HG02852 (cell line): ENCODE measurements at regions not wholly inside any gene's neighbourhood (a gene's known extent, or its start where the extent isn't known, plus 50 kb on each side); places are given as distances from the start of the nearest gene placed in this dataset.

Source experiments
- ATAC-seq: cut with Tn5 transposase; IDR thresholded peaks from one replicate; pipeline ENCODE4 v1.9.1; 2021; ENCODE audit warnings: mild to moderate bottlenecking, moderate library complexity; ENCODE audit not compliant: unreplicated experiment

DNA sequence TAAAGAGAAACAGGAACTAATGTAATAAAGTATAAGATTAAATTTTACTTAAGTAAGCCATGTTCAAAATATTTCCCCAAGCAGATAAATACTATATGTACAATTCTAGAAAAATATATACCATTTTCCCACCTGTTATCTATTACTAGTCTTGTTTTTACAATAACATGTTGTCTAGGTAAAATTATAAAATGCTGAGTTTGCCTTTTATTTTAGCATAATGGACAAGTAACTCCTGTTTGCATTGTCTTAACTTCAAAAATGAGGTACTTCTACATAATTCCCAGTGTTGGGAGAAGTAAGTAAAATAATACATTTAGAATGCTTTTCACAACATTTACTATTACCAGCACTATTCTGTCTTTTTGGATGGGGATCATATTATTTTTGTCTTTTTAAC lies 800.5 kb downstream of the SLITRK6 start:
- ATAC-seq: no peak

DNA sequence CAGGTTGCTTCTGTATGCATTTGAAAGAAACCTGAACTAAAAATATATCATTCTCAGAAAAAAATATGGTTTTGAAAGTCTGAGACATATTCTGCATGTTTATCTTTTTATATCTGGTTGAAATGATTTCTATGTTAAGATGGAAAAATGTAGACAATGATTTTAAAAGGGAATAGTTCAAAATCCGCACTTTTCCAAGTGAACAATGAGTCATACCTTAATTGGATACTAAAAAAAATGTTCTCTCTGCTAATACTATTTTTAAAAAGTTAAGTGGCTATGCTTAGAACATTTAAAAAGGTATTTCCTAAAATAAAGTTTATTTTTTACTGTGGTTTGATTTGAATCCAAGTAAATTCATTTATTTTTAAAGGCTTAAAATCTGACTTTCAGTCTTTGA lies 801.4 kb downstream of the SLITRK6 start:
- no peak for ATAC-seq

DNA sequence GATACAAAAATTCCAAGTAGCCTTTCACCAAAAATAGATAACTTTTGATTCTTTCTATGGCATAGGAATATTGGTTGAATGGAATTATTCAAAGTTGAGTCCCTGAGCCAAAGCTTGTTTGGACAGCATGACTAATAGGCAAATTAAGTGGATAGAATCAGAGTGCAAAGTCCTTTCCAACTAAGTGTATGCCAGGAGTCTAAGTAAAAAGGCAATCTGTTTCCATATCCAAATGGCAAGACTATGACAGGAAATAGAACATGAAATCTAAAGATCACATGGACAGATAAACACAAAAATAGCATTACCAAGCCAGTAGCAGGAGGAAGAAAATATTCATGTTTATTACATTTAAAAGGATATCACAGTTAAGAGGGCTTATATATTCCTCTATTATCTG lies 804.6 kb downstream of the SLITRK6 start:
- no peak for ATAC-seq

DNA sequence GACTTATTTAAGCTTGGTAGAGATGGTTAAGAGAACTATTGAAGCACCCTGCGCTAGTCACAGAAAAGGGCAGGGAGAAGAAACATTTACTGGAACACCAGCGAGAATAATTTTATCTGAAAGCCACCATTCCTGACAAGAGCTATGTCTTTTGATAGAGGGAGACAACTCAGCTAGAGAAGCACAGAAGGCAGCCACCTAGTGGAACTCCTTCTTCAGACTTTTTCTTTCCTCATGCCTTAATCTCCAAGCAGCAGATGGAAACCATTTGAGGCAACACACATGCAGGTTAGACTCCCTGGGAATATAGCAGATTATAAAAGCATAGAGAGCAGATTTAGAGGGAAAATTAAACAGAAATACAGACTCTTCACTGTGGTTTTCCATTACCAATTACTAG lies 813.4 kb downstream of the SLITRK6 start:
- no peak for ATAC-seq

DNA sequence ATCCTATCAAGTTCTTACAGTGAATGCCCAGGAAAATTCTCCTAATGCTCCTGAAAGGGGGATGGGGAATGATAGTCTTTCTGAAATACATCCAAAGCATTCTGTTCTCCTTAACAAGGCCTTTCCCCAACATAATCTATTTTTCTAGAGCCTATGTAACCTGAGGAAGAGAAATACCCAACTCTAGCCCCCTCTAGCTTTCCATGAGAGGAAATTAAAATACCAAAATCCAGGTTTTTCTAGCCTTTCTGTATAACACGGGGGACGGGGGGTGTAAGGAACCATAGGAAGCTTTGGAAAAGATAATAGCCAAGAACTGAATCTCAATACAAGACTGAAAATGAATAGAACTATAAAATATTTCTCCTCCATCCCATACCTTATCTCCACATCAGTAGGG lies 815.9 kb downstream of the SLITRK6 start:
- no peak for ATAC-seq

DNA sequence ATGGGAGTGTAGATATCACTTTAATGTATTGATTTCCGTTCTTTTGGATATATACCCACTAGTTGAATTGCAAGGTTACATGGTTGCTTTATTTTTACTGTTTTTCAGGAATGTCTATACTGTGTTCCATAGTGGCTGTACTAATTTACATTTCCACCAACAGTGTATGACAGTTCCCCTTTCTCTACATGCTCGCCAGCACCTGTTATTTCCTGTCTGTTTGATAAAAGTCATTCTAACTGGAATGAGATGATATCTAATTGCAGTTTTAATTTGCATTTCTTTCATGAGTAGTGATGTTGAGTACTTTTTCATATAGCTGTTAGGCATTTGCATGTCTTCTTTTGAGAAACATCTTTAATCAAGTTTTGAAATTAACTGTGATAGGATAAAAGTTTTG lies 818.6 kb downstream of the SLITRK6 start:
- ATAC-seq: no peak

DNA sequence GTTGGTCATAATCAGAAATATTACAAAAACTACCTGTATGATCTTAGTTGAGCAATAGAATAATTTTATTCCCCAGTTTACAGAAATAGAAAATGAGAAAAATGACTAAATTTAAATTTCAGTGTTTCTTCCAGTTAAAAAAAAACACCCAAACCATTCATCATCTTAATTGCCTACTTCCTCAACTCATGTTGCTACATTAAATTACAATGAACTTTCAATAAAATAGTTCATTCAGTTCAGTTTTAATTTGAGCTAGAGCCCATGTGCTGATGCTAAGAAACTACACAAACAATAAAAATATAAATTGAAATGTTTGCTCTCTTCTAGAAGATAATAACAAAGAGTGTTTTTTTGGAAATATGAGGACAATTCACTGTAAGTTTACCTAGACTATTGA lies 820.4 kb downstream of the SLITRK6 start:
- no peak for ATAC-seq

DNA sequence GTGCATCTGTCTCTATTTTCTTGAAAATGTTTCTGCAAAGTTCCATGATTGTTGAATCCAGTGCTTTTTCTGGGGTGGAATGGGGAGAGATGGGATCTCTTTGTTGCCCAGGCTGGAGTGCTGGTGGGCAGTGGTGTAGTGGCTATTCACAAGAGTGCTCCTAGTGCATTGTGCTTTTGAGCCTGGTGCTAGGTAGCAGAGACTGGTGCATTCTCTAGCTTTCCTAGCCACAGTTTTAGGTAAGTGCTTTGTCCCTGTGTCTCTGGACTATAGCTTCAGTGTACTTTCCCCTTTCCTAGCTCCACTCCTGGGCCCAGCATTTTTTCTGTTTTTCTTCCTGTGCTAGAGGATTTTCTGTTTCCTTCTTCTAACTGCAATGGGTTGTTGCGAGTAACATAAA lies 825.6 kb downstream of the SLITRK6 start:
- ATAC-seq: no peak

DNA sequence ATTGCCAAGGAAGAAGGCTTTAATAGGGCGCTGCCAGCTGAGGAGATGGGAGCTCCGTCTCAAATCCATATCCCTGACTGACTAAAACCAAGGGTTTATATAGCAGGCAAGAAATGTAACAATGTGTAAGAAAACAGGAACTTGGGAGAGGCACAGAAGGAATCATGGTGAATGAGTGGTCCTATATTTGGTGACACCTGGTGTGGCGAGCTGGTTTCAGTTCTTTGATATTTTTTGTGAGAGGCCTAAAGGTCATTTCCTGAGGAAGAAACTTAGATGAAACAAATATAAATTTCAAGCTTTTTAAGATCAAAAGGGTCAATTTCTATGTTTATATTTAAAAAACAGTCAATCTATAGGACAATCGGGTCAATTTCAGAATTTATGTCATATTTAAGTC lies 826.3 kb downstream of the SLITRK6 start:
- ATAC-seq: no peak

DNA sequence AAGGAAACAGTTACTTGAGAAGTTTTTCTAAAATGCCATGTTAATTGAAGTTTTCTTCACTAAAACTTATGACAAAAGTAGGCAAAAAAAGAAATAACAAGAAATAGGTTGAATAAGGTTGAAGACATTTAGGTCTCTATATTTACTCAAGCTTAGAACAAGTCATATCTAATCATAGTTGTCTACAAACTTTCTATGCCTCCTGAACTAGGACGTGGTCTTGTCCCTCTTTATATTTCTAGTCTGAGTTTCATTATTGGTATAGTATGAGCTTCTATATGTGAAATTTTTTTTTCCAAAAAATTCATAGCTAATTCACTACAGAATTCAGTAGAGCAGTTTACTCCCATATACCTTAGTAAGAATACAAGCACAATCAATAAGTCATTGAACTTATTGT lies 836.4 kb downstream of the SLITRK6 start:
- ATAC-seq: no peak

DNA sequence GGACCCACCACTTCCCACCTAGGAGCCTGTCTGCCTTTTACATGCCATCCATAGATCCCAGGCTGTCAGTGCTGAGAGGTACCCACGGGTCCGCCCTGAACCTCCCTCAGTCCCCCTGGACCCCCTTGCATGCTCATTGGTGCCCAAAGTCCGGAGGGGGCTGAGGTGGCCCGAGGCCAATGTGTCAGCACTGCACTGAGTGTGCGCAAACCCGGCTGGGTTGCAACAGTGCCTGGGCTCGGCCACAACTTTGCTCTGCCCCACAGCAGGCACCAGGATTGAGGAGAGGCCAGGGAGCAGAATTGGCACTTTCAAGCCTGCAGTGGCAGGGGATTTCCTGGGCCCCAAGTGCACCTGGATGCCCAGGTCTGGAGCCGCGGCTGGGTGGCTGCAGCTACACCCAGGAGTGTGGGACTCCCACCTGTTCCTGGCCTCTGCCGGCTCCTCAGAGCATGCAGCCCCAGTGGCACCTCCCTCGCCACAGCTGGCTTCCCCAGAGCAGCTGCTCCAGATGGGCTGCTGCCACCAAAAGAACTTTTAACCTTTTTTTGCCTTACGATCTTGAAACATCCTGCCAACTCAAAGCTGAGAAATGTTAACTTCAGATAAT lies 837.0 kb downstream of the SLITRK6 start:
- ATAC-seq: no peak

DNA sequence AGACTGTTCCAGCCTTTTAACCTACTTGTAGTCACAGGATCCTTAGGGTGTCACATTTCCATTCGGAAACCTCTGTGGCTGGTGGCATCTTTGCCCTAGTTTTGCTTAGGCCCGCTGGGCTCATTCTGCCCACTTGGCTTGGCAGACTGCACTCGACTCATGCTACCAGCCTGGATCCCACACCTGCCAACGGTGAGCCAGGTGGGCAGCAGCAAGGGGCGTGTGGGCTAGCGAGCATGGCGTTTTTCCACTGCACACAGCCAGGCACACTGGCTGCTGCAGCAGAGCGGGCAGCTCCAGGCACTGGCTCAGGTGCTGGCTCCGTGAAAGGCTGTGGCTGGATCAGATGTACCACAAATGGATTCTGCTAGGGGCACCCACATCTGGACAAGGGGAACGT lies 838.2 kb downstream of the SLITRK6 start:
- ATAC-seq: no peak

DNA sequence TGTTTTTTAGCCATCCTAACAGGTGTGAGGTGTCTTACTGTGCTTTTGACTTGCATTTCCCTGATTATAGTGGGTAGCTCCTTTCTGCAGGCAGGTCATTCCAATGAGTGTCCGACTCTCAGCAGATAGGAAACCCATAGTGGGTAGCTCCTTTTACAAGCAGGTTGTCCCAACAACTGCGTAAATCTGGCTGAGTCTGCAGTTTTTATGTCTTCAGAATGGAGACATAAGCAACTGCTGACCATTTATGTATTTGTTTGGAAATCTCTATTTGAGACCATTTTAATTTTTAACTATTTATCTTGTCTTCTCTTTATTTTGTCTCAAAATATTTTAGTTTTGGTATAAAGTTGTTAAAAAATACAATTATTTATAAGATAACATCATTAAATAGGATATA lies 839.4 kb downstream of the SLITRK6 start:
- ATAC-seq: no peak

DNA sequence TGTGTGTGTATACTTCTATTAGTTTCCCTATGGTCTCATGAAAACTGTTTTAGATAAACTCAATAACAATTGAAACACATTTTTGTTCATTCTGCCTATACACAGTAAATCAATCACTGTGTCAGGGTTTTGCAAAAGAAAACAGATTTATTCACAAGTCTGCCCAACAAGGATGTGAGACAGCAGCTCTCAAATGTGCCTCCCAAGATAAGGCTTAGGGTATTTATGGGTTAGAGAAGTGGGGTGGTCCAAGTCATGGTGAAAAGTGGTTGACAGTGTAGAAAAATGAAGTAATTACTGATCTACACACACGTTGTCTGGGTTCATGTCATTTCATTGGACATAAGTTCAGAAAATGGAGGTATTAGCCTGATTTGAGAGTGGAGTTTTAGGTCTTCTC lies 844.6 kb downstream of the SLITRK6 start:
- no peak for ATAC-seq

DNA sequence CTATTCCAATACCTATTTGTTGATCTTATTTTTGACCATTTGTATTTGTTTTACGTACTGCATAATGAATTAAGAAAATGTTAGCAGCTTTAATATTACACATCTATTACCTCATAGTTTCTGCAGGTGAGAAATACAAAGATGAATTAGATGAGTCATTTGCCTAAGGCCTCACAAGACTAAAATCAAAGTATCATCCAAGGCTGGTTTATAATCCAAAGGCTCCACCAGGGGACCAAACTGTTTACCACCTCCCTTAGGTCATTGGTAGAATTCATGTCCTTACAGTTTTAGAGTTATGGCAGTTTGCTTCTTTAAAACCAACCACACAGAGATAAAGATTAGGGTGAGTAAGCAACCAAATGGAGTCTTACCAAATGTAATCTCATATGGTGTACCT lies 848.1 kb downstream of the SLITRK6 start:
- ATAC-seq: no peak

DNA sequence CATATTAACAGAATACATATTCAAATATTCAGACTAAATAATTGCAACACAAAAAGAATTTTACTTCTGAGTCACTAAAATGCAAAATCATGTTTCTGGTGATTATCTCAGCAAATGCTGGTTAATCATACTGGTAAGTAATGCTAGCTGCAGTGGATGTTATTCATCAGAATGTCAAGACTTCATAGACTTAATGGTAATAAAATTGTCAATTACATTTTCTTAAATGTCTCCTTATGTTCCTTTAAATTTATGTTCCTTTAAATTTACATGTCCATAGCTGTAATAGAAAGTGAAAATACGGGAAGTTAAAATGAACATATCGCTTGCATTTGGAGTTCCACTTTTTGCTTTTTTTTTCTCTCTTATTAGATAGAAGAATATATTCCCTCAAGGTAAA lies 853.0 kb downstream of the SLITRK6 start:
- no peak for ATAC-seq

DNA sequence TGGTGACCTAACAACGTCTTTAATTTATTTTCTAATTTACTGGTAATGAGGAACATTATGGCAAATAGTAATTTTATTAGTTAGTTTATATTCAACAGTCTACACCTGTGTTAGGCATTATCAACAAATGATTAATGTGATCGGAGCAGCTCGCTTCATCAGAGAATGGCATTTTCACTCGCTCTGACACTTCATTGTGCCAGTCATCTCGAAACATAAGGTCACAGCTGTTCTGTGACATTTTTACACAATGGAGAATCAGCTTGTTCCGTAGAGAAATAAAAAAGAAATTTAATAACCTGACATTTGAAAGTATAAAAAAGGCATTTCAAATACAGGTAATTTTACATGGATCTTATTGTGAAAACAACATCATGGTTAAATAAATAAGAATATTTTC lies 858.4 kb downstream of the SLITRK6 start:
- no peak for ATAC-seq

DNA sequence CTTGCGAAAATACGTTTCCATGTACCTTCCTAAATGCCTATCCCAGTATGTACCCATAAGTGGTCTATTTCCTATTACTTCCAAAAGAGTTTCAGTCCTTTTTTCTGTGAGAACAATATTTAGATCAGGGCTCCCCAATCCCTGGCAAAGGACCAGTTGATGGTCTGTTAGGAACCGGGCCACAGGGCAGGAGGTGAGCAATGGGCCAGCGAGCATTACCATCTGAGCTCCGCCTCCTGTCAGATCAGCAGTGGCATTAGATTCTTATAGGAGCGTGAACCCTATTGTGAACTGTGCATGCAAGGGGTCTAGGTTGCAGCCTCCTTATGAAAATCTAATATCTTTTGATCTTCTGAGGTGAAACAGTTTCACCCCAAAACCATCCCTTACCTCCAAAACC lies 859.1 kb downstream of the SLITRK6 start:
- no peak for ATAC-seq

DNA sequence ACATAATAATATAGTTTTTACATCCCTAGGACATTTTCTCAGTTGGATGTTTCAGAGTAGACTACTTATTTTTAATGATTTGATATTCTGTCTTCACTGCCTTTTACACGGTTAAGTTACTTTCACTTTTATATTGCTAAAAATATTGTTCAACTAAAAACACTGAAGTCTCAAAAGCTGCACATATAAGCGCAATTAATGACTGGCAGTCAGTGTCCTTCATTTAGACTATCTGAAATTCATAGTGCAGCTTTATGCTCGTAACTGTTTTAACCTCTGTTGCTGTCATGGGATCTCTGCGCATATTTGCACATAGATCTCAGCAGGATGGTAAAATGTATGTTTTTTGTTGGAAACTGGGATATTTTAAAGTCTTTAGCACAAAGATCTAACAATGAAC lies 864.3 kb downstream of the SLITRK6 start:
- ATAC-seq: no peak

DNA sequence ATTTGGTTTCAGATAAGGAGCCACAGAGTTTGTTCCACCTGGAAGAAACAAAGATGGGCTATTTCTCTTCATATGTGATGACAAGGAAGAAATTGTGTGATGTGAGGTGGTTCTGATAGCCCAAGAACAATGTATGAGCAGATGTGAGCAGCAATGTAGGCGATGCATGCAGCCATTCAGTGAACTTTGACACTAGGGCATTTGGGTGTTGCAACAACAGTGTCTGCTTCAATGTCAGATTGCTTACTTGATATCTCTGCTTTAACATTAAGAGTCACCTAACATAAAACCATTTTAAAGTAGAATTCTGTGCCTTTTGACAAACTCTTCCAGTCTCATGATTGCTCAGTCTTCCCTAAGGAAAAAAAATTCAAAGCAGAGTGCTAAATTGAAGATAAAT lies 865.4 kb downstream of the SLITRK6 start:
- ATAC-seq: no peak

DNA sequence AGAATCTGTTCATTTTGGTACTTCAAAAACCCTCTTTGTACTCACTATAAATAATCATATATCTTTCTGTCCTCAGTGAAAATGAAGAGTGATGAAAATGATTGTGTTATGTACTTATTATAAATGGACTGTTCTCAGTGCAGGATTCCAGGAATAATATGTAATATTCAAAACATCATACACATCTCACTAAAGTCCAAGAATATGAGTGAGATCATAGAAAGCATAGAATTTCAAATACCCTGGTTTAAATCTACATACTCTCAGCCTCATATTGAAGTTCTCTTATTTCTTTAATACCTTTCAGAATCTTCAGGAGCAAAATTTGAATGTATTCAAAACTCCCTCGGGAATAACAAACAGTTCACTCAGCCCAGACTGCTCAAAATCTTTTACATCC lies 868.0 kb downstream of the SLITRK6 start:
- no peak for ATAC-seq

DNA sequence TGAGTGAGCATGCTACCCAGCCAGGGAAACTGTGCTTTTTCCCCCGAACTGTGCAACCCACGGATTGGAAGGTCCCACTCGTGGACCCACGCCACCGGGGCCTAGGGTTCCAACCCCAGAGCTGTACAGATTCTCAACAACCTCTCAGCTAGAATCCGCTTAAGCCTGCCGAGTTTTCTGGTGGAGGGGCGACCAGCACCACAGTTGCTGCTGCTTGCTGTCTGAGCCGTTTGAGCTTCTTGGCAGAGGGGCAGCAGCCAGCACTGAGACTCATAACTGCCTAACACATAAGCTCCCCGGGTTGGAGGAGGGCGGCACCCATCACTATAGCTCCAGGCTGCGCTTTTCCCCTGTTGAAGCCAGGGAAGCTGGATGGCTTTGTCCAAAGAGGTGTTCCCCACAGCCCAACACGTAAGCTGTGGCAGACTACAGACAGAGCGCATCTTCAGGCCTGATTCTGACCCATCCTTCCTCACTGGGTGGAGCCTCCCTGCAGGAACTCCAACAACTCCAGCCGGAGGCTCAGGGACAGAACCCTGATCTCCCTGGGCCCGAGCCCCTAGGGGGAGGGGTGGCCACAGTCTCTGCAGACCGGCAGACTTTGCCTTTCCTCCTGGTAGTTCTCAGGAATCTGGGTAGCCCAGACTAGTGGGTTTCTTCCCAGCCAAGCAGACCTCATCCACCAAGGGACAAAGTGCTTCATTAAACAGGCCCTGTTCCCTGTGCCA lies 871.6 kb downstream of the SLITRK6 start:
- no peak for ATAC-seq

DNA sequence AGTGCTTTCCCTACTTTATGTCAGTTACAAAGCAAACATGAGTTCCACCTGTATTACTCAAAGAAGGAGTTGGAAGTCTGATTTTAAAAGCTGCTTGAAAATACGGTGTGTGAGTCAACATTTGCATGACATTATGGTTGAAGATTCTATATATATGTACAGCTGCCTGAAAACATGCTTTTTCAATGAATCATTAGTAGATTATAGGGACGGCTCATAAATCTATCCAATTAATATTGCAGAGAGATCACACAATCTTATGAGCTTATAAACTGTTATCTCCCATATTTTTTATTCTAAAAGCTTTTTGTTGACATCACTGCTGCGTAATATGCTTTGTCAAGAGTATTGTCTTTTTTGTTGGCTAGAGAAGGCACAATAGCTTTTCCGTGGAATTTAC lies 873.8 kb downstream of the SLITRK6 start:
- ATAC-seq: no peak
